GM20431 (cell line): ENCODE measurements at regions not wholly inside any gene's neighbourhood (a gene's known extent, or its start where the extent isn't known, plus 50 kb on each side); places are given as distances from the start of the nearest gene placed in this dataset.
"Not testable (repeated sequence)": the region's sequence is repeated elsewhere in the genome, so short reads cannot be mapped to it uniquely, and the experiment has no call there.

ENCODE experiments used
- in situ Hi-C: fragments of 300-500 bp; cut with MseI, MboI; formaldehyde crosslinking; loops from one replicate; pipeline ENCODE4 v1.15.0; 2020; ENCODE audit warnings: low sequenced_read_pairs; ENCODE audit not compliant: unreplicated experiment

DNA sequence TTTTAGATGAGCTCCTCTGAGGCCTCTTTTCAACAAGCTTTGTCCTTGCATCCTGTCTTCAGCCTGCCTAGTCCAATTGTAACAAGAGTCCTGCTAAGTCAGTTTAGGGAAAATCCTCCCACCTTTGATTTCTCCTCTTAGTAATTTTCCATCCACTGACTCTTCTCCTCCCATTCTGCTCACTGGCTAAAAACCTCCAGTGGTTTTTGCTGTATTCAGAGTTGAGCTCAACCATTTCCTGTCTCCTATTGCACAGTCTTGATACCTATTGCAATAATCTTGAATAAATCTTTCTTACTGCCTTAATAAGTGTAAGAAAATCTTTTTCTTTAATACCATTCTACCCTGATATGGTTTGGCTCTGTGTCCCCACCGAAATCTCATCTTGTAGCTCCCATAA is 117.8 kb upstream of the ENPP6 start:
- in situ Hi-C loops: no loop called here

DNA sequence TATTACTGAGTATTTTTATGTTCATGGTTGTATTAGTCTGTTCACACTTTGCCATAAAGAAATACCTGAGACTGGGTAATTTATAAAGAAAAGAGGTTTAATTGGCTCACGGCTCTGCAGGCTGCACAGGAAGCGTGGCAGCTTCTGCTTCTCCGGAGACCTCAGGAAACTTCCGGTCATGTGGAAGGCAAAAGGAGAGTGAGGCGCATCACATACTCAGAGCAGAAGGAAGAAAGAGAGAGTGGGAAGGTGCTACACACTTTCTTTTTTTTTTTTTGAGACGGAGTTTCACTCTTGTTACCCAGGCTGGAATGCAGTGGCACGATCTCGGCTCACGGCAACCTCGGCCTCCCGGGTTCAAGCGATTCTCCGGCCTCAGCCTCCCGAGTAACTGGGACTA is 115.8 kb upstream of the ENPP6 start:
- in situ Hi-C loops: not testable (repeated sequence)

DNA sequence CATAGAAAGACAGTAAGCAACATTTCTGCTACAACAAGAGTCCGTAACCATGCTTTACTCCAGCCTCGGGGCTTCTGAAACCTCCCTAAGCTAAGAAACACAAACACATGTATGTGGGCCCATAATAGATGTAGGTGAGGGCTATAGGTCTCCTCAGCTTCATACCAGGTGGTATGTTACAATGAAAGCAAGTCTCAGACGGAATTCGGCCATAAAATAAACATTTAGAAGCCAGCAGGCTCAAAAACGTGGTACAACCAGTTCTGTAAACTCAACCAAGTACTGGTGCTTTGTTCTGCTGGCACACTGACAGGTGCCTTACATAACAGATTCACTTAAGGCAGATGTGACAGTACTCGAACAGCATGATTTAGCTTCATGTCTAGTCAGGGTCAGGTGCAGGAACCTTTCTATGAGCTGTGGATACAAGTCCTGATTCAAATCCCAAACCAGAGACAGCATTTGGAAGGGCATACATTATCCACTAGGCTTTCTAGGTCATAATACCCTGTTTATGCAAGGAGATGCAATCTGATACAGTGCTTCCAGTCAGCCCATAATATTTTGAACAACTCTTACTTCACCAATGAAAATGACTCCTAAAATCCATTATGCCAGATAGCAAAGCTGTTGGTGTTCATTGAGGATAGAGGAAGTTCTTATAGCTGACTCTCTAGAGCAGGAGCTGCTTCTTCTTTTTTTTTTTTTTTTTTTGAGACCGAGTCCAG is 113.8 kb upstream of the ENPP6 start:
- in situ Hi-C loops: no loop called here

DNA sequence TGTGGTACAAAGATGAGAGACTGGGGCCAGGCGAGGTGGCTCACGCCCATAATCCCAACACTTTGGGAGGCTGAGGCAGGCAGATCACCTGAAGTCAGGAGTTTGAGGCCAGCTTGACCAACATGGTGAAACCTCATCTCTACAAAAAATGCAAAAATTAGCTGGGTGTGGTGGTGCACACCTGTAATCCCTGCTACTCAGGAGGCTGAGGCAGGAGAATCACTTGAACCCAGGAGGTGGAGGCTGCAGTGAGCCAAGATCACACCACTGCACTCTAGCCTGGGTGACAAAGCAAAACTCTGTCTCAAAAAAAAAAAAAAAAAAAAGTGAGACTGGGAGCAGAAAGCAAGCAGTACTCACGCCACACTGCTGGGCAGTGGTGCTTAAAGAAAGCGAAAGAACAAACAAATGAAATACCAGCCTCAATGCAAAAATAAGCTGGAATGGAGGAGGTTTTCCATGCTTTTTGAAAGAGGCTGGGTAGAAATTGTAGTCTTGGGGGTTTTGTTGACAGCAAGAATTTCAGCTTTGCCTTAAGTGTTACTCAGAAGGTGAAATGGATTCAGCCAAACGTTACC is 112.9 kb upstream of the ENPP6 start:
- in situ Hi-C loops: not testable (repeated sequence)

DNA sequence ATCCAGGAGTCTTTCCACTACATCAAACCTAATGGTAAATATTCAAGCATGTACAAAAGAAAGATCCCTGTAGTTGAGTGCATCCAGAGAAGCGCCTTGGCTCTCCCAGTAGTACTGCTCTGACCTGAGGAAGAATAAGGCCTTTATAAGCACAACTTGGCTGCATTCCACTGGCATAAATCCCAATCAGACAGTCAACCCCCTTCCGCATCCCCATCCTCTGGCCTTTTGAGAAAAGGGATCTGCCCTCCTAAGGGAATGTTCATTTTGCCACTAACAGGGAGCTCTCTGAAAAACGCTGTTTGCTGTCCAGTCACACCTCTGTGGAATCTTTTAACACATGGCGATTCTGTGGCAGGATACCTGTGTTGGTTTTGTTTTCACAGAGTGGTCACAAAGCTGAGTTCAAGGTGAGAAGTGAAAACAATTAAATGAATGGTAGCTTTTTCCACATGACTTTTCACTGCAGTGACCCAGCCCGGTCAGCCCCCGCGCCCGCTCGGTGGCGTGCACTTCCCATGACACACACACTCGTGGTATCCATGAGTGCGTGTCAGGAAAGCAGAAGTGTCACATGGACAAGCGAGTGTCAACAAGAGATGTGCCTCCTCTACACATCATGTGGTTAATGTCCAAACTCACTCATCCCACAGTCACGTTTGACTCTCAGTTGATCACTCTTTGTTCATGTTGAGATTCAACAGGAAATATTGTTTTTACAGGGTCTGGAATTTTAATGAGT is 112.2 kb upstream of the ENPP6 start:
- in situ Hi-C loops: no loop called here

DNA sequence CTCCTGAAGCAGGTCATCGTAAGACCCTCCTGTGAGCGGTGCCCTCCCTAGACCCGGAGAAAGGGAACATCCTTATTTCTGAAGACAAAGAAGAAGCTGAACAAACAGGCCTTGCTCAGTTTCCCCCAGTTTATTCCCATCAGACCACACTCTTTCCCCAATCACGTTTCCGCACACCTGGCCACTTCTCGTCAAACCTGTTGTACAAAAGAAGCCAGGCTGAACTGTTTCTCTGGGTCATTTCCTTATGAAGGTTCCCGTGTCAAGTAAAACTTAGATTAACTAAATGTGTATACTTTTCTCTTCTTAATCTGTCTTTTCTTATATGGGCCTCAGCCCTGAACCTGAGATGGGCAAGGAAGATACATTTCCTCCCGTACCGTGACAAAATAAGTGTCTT is 111.6 kb upstream of the ENPP6 start:
- in situ Hi-C loops: no loop called here

DNA sequence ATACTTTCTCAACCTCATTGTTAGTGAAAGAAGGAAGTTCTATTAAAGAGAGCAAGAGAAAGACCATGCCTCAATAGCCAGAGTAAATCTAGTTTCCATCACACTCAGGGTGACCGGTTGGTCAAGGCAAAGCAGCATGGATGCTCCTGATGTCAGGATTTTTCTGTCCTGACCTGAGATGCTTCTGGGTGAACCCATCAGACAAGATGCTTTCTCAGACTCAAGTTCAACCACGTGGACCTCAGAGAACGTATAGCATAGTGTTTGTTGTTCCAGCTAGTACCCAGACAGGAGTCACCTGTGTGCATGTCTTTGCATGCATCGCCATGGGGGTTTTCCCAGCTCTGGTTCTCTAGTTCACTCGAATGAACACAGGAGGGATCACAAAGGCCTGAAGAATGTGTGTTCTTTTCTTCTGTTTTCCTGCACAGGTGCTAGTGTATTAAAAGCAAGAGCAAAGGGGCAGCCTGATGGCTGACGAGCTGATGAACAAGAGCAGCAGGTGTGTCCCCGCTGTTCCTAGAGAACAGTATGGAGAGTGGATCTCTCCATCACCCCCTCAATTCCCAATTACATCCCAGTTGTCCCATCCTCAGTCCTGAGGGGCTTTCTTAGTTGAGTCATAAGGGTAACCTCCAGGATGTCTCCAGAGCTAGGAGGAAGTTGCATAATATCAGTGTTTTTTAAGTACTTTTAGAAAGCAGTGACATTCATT is 110.5 kb upstream of the ENPP6 start:
- in situ Hi-C loops: no loop called here

DNA sequence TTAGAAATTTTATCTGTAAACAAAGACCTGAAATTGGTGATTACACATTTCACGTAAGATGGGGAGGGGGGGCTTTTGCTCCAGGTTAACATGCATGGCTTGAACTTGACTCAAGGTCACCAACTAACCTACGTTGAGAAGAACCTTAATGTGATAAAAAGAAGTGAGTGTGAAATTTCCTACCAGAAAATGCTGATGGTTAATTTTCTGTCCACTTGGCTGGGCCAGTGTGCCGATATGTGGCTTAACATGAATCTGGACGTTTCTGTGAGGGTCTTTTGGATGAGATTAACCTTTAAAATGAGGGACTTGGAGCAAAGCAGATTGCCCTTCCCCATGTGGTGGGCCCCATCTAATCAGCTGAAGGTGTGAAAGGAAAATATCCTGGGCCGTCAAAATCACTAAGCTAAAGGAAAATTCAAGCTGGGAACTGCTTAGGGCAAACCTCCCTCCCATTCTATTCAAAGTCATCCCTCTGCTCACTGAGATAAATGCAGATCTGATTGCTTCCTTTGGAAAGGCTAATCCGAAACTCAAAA is 107.3 kb upstream of the ENPP6 start:
- in situ Hi-C loops: no loop called here

DNA sequence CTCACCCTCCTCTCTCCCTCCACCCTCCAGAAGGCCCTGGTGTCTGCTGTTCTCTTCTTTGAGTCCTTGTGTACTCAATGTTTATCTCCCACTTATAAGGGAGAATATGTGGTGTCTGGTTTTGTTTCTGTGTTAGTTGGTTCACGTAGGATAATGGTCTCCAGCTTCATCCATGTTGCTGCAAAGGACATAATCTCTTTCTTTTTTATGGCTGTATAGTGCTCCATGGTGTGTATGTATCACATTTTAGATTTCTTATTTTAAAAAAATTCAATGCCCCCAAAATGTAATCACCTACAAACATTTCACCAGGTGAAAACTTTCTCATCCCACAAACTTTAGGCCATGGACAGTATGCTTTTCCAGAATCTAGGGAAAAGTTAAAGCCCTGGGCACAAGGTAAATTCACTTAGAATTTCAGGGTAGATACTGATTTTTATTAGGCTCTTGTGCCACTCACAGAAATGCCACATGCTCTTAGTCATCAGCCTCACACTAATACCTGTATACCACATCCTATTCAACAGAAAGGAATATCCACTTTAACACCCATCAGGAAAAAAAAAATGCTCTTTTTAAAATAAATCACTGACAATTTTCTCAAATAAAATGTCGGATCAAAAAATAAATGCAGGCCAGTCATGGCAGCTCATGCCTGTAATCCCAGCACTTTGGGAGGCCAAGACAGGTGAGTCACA is 104.8 kb upstream of the ENPP6 start:
- in situ Hi-C loops: no loop called here

DNA sequence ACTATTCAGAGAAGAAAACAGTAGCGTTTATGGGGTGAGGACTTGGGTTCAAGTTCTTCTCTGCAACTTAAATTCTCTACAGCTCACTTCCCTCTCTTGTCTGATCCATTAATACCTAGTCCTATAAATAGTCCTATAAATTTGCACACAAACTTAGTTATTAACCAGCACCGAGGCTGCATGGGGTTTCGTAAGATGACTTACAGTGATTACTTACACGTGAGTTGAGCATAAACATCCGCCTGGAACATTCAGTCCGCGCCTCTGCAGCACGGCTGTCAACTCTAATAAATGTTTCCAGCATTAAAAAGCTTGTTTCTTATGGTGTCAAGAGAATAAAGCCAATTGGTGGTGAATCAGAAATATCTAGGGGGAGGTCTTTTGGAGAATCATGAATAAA is 103.0 kb upstream of the ENPP6 start:
- in situ Hi-C loops: no loop called here

DNA sequence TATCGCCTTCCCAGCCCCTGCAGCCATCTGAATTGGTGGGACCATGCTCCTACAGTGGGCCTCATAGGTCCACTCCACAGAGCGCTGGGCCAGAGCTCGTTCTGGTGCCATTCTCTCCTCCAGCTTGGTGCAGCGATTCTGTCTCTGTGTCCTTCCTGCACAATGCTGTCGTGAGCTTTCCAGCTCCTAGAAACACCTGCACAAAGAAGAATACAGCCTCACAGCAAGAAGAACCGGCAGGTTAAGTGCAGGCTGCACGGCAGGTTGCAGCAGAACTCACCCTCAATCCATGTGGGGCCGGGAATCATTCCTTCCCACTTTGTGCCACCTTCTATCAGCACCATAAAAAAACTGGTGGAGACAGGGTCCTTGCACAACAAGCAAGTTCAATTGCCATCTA is 101.2 kb upstream of the ENPP6 start:
- in situ Hi-C loops: no loop called here

DNA sequence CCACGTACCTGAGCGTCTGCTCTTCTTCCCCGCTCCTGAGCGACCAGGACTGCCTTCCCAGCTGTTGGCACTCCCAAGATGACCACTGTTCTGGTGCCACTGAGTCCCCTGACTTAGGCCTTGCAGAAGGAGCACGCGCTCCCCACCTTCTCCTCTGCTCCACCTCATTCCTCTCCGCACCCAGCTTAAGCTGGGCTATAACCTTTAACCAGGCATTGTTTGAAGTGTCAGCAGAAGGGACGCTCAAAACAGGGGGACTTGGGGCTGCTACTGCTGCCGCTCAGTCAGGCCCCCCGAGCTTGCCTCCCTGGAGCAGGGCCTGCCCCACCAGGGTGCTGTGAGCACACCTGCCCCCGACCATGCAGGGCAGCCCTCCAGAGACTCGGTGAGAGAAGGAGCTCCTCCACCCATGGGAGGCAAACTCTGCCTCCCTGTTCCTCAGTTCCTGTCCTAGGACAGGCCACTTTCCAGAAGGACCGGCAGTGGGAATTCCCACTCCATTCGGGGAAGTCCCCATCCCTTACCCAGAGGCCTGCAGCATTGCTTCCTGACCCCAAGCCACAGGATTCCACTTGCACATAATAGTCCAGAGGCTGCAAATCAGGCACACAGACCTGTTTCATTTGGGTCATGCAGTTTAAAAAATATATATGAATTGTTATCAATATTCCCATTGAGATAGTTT is 99.7 kb upstream of the ENPP6 start:
- in situ Hi-C loops: no loop called here

DNA sequence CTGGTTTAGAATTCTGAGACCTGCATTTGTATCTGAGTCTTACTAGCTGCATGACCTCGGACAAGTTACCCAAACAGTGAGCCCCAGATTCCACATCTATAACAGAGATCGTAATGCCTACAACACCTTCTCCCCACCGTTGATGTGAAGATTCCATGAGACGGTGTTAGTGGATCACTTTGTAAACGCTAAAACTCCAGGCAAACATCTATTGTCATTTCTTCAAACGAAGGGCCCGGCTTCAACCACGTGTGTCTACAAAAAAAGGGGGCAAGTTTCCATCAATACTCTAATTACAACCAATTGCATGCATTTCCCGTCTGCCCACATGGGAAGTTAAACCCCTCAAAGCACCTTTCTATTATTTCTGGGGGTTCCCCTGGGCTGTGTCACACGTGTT is 99.1 kb upstream of the ENPP6 start:
- in situ Hi-C loops: no loop called here

DNA sequence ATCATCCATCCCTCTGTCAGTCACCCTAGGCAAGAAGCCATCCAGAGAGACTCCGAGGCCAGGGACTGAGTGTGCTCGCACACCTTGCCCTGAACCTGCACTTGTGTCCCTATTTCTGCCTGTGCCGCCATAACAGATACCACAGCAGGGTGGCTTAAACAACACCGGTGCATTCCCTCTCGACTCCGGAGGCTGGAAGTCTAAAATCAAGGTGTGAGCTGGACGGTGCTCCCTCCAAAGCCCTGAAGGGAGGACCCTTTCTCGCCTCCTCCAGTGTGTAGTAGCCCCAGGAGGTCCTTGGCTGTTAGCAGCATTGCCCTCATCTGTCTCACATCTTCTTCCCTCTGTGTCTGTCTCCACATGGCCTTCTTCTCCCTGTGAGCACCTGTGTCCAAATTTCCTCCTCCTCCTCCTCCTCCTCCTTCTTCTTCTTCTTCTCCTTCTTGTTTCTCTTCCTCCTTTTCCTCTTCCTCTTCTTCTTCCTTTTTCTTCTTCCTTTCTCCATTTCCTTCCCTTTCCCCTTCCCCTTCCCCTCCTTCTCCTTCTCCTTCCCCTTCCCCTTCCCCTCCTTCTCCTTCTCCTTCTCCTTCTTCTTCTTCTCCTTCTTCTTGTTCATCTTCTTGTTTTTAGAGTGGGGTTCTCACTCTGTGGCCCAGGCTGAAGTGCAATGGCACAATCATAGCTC is 98.1 kb upstream of the ENPP6 start:
- in situ Hi-C loops: no loop called here

DNA sequence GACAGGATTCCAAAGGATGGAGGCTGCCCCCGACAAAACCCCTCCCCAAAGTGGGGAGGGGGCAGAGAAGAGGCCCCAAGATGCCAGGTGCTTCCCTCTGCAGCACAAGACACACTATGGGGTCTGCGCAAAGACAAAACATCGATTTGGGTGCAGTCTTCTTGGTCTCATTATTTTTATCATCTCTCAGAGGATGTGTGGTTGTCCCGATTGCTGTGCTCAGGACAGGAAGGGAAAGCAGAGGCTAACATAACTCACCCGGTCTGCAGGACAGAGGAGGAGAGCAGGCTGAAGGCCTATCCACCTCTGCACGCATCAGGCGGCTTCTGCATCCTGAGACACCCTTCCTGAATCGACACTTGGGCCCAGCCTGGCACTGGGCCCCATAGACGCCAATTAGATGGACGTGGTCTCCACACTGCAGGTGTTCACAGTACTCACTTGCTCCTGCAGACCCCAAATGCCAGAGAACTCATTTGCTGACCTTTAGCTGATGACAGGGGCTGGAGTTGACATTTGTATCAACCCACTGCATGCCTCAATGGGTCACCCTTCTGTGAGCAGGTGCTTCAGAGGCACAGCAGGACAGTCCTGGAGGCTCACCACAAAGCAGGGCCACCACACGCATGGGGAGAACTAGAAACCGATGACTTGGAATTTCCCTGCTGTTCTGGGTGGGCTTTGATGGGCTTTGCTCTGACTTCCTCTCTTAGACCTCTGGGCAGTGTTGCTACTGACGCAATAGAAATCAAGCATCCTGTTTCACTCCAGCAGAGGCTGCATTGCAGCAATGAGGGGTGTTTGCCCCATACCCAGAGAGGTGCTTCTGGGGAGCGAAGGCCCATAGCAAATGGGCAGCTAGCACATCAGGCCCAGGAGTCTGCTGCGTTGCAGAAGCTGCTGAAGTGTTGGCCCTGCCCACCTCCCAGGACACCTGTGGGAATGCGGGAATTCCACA is 96.3 kb upstream of the ENPP6 start:
- in situ Hi-C loops: no loop called here

DNA sequence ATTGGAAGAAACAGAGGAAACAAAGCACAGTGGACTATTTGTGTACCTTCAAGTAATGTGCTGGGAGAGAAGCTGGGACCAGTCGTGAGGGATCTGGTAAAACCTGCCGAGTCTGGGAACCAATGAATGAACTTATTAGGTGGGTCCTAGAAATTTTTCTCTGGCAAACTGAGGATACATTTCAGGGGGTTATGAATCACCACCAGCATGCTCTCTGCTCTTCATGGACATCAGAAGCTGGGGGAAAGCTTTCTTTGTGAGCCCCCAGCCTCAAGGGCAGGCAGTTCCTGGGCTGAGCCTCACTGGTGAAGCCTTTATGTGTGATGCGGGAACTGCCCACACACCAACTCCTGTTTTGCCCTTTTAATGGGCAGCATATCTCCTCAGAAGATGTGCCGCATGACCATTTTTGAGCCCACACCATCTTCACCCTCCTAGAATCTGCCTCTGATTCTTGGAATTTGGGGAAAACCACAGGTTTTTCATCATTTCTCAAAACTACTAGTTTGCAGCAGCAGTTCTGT is 95.4 kb upstream of the ENPP6 start:
- in situ Hi-C loops: no loop called here

DNA sequence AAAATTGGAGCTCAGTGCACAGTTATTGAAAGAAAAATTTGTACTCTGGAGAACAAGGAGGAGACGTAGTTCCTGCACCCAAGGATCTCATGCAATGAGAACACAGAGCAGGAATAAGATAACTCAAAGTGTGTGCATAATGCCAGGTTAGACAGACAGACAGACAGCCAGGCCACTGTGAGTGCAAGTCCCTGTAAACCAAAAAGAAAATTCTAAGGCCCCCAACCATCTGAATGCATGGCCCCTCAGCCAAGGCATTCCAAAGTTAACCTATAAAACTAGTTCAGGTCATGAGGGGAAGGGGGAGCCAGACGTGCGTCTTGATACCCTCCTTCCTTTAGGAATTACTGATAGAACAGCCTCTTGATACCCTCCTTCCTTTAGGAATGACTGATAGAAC is 94.5 kb upstream of the ENPP6 start:
- in situ Hi-C loops: no loop called here
